Epithelial cell of esophagus (primary cell): ENCODE measurements at regions not wholly inside any gene's neighbourhood (a gene's known extent, or its start where the extent isn't known, plus 50 kb on each side); places are given as distances from the start of the nearest gene placed in this dataset.

Experiments used
- DNase-seq: peaks from one replicate; pipeline ENCODE4 v3.0.0; 2010; ENCODE audit warnings: low read depth
- H3K4me3 ChIP-seq: 2 replicates; pipeline ENCODE4 v1.5.1; 2011; ENCODE audit warnings: mild to moderate bottlenecking, low read length, control low read depth
- TF ChIP-seq, protein P1 (sequence below): IDR thresholded peaks from 2 replicates; pipeline ENCODE4 v1.5.1; 2011; ENCODE audit warnings: low read depth, mild to moderate bottlenecking, low read length, control low read depth, inconsistent platforms; ENCODE audit not compliant: insufficient read depth; ENCODE audit errors: missing control alignments

GRCh38 chr2:200028998-200029397, 73.6 kb downstream of the MAIP1 start:
- no peak overlapping the region for H3K4me3 ChIP-seq
- DNase-seq: no peak
- TF ChIP-seq, protein P1, sequence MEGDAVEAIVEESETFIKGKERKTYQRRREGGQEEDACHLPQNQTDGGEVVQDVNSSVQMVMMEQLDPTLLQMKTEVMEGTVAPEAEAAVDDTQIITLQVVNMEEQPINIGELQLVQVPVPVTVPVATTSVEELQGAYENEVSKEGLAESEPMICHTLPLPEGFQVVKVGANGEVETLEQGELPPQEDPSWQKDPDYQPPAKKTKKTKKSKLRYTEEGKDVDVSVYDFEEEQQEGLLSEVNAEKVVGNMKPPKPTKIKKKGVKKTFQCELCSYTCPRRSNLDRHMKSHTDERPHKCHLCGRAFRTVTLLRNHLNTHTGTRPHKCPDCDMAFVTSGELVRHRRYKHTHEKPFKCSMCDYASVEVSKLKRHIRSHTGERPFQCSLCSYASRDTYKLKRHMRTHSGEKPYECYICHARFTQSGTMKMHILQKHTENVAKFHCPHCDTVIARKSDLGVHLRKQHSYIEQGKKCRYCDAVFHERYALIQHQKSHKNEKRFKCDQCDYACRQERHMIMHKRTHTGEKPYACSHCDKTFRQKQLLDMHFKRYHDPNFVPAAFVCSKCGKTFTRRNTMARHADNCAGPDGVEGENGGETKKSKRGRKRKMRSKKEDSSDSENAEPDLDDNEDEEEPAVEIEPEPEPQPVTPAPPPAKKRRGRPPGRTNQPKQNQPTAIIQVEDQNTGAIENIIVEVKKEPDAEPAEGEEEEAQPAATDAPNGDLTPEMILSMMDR: no peak

DNA sequence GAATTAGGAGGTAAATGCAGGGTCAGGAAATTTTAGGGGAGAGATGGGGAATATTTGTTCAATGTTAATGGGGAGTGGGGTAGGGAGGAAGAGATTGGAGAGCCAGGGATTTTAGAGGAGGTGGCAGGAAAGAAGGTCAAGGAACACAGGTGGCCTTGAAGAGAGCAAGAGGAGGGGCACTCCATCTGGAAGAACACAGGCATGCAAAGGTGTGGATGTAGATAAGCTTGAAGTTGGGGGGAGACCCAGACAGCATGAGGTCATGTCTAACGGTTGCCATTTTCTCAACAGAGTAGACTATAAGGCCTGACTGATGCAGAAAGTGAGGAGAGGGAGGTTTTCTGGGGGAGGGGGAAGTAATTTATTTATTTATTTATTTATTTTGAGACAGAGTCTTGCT, 77.5 kb downstream of the MAIP1 start:
- DNase-seq: no peak
- no peak overlapping the region for H3K4me3 ChIP-seq
- TF ChIP-seq, protein P1: no peak

- no peak overlapping the region for H3K4me3 ChIP-seq
- TF ChIP-seq, protein P1: no peak
- no peak for DNase-seq
Measured at GRCh38 chr2:200033929-200034328, 78.5 kb downstream of the MAIP1 start.

- TF ChIP-seq, protein P1: no peak
- no peak for DNase-seq
- H3K4me3 ChIP-seq: no peak overlapping the region
Measured at GRCh38 chr2:200034816-200035215, 79.4 kb downstream of the MAIP1 start.

DNA sequence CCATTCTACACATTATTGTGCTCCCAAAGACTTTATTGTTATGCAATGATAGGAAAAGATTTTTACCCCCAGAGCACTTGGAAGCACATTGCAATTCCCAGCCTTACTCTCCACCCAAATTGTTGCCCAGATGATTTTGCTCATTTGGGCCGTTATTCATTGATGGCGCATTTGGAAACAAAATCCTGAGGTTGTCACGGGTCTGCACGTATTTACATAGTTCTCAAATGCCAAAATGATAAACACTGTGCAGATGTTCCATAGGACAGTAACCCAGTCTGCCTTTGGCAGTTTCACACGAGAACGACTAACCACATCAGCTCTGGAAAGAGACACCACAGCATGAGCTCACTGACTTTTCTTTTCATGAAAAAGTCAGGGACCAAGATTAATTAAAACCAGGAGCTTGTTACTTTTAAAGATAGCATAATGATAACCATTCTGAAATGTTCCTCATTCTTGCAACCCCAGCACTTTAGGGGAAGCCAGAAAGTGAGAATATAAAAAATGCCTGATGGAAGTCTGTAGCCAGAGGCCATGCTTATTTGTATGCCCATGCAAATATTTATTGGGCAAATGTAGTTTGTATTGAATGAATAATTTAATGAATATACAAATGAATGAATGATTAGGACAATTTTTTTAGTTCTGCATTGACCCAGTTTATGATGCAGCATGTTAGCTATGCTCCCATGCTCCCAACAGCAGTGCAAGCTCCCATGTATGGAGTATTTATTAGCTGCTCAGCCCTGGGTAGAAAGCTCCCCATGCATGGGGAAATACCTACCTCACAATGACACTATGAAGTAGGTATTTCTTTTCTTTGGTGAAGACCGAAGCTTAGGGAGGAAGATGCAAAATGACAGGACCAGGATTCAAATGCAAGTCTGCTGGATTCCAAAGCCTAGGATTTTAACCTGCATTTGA, 84.6 kb downstream of the MAIP1 start:
- H3K4me3 ChIP-seq: no peak overlapping the region
- no peak for DNase-seq
- TF ChIP-seq, protein P1: no peak

DNA sequence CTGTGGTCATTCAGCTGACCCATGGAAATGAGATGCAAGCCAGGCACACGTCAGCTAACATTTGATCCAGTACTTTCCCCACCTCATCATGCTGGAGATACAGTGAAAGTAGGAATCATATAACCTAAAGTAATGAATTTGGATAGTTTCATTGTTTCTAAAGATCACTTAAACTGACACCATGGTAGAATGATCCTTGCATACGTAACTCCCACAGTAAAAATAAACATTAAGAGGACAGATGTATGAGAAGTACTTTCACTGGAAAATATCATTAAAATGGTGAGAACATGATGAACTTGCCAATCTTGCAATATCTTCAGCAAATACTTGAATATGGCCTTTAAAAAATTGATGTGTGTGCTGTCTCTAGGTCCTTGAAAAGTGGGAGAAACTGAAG, 85.4 kb downstream of the MAIP1 start:
- TF ChIP-seq, protein P1: no peak
- H3K4me3 ChIP-seq: no peak overlapping the region
- DNase-seq: no peak

DNA sequence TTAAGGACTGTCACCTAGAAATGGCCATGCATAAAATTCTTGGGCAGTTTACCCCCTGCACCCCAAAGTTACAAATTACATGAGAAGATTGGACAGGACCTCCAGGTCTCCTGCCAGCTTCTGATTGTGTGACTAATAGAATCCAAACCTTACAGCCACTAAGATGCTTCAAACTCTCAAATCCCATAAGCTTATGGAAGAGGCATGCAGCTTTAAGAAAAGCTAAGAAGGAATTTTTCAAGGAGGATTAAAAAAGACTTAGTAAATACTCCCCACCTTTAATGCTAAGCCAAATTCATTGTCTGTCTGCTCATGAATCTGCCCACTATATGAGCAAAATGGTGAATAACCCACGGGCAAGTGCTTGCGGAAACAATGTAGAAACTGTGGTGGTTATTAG, 86.3 kb downstream of the MAIP1 start:
- no peak overlapping the region for H3K4me3 ChIP-seq
- no peak for DNase-seq
- TF ChIP-seq, protein P1: no peak
